ENCODE measurements at regions not wholly inside any gene's neighbourhood (a gene's known extent, or its start where the extent isn't known, plus 50 kb on each side); places are given as distances from the start of the nearest gene placed in this dataset.

DNA sequence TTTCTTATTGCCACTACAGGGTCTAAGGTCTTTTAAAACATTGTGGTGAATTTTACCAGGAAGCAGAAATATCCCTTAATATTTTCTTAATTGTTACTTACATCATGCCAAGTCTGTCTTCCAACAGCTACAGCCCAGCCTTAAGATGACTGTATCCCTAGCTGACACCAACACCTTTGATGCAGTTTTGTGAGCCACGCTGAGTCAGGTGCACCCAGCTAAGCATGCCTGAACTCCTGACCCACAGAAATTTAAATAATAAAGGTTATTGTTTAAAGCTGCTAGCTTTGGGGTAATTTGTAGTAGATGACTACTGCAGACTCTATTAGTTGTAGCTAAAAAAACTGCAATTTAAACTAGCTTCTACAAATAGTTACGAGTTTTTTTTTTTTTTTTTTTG is 1757.9 kb upstream of the LRRTM1 start:
- CTCF ChIA-PET: interaction anchor here (0.7 kb wide), 2 partner anchors 16 to 44 kb away, joined by 3 read pairs; no protein-coding TSS in a partner anchor
- DNase-seq: no peak
- ATAC-seq (ENCODE audit: poor library complexity): no peak
- POLR2A ChIA-PET: interaction anchor here (0.6 kb wide), 1 partner anchor 43 kb away, joined by 3 read pairs; no protein-coding TSS in a partner anchor
- intact Hi-C loops (cut with DNase I, micrococcal nuclease): no loop called here
- Mint-ChIP-seq H3K4me1 (ENCODE audit: low read depth) (no peaks in the 10 kb centered on the region), H3K36me3 (ENCODE audit: low read depth) (no peaks in the 10 kb centered on the region), H3K9me3 (peaks cover 8% of the 10 kb centered on the region), H3K27ac (no peak overlapping the region), H3K4me3 (no peak overlapping the region), H3K27me3 (no peaks in the 10 kb centered on the region)
- Histone ChIP-seq H3K27me3 (ENCODE audit: control insufficient read depth in 1 of 2, insufficient read depth in 2 of 2, low read length in 2 of 2) (no peaks in the 10 kb centered on the region), H3K36me3 (ENCODE audit: insufficient read depth, low read length) (no peaks in the 10 kb centered on the region), H3K9me3 (ENCODE audit: control insufficient read depth in 1 of 2, insufficient read depth in 1 of 2, low read length in 2 of 2) (no peaks in the 10 kb centered on the region), H3K4me3 (ENCODE audit: low read length) (no peak overlapping the region), H3K4me1 (ENCODE audit: insufficient read depth, low read length) (no peaks in the 10 kb centered on the region), H3K27ac (ENCODE audit: low read depth in 1 of 2, low read length in 2 of 2) (no peak overlapping the region)
- TF ChIP-seq, protein P1, sequence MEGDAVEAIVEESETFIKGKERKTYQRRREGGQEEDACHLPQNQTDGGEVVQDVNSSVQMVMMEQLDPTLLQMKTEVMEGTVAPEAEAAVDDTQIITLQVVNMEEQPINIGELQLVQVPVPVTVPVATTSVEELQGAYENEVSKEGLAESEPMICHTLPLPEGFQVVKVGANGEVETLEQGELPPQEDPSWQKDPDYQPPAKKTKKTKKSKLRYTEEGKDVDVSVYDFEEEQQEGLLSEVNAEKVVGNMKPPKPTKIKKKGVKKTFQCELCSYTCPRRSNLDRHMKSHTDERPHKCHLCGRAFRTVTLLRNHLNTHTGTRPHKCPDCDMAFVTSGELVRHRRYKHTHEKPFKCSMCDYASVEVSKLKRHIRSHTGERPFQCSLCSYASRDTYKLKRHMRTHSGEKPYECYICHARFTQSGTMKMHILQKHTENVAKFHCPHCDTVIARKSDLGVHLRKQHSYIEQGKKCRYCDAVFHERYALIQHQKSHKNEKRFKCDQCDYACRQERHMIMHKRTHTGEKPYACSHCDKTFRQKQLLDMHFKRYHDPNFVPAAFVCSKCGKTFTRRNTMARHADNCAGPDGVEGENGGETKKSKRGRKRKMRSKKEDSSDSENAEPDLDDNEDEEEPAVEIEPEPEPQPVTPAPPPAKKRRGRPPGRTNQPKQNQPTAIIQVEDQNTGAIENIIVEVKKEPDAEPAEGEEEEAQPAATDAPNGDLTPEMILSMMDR (IDR thresholded peaks at IDR 0.05): no peak

DNA sequence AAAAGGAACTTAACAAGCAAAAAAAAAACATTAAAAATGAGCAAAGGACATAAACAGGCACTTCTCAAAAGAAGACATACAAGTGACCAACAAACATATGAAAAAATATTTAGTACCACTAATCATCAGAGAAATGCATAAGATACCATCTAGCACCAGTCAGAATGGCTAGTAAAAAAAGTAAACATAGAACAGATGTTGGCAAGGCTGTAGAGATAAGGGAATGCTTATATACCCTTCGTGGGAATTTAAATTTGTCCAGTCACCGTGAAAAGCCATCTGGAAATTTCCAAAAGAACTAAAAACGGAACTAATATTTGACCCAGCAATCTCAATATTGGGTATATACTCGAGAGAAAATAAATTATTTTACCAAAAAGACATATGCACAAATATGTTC is 1751.3 kb upstream of the LRRTM1 start:
- H3K36me3 Mint-ChIP-seq (ENCODE audit: low read depth): no peaks in the 10 kb centered on the region
- intact Hi-C loops (cut with DNase I, micrococcal nuclease): no loop called here
- no peaks in the 10 kb centered on the region for H3K4me1 Mint-ChIP-seq (ENCODE audit: low read depth)
- H3K27me3 Mint-ChIP-seq: no peaks in the 10 kb centered on the region
- H3K4me3 Mint-ChIP-seq: no peak overlapping the region
- DNase-seq (no peak), ATAC-seq (ENCODE audit: poor library complexity) (no peak)
- Histone ChIP-seq H3K27me3 (ENCODE audit: control insufficient read depth in 1 of 2, insufficient read depth in 2 of 2, low read length in 2 of 2) (no peaks in the 10 kb centered on the region), H3K4me3 (ENCODE audit: low read length) (no peak overlapping the region), H3K36me3 (ENCODE audit: insufficient read depth, low read length) (no peaks in the 10 kb centered on the region), H3K27ac (ENCODE audit: low read depth in 1 of 2, low read length in 2 of 2) (no peak overlapping the region), H3K9me3 (ENCODE audit: control insufficient read depth in 1 of 2, insufficient read depth in 1 of 2, low read length in 2 of 2) (no peaks in the 10 kb centered on the region), H3K4me1 (ENCODE audit: insufficient read depth, low read length) (no peaks in the 10 kb centered on the region)
- peaks cover 11% of the 10 kb centered on the region for H3K9me3 Mint-ChIP-seq
- ChIA-PET POLR2A (no interaction called here), CTCF (no interaction called here)
- H3K27ac Mint-ChIP-seq: no peak overlapping the region
- TF ChIP-seq, protein P1 (IDR thresholded peaks at IDR 0.05): no peak

DNA sequence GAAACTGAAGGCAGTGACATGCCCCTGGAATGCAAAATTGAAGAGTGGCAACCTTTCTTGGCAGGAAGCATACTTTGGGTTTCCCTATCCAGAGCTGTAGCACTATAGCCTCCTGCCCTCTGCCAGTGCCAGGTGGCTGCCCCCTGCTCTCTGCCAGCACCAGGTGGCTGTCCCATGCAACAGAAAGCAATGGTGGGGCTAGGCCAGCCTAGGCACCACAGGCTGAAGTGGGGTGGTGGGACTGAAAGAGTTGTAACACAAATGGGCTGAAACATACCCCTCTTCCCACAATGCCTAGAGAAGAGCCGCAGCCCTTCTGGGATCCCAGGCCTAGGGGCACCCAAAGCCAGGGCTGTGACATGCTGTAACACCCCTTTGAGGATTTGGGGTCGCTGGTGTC is 1739.3 kb upstream of the LRRTM1 start:
- H3K36me3 ChIP-seq (ENCODE audit: insufficient read depth, low read length): no peaks in the 10 kb centered on the region
- no peaks in the 10 kb centered on the region for H3K27me3 Mint-ChIP-seq
- H3K4me3 Mint-ChIP-seq: no peak overlapping the region
- ChIA-PET CTCF (no interaction called here), POLR2A (no interaction called here)
- TF ChIP-seq, protein P1 (IDR thresholded peaks at IDR 0.05): no peak
- no peak for DNase-seq
- no peaks in the 10 kb centered on the region for H3K36me3 Mint-ChIP-seq (ENCODE audit: low read depth)
- H3K4me3 ChIP-seq (ENCODE audit: low read length): no peak overlapping the region
- H3K9me3 Mint-ChIP-seq: peaks cover 13% of the 10 kb centered on the region
- no peak overlapping the region for H3K27ac ChIP-seq (ENCODE audit: low read depth in 1 of 2, low read length in 2 of 2)
- H3K4me1 Mint-ChIP-seq (ENCODE audit: low read depth): no peaks in the 10 kb centered on the region
- H3K27me3 ChIP-seq (ENCODE audit: control insufficient read depth in 1 of 2, insufficient read depth in 2 of 2, low read length in 2 of 2): no peaks in the 10 kb centered on the region
- peaks cover 5 to 17% of the 10 kb centered on the region in 2 experiments for H3K9me3 ChIP-seq (ENCODE audit: control insufficient read depth in 1 of 2, insufficient read depth in 1 of 2, low read length in 2 of 2)
- H3K4me1 ChIP-seq (ENCODE audit: insufficient read depth, low read length): no peaks in the 10 kb centered on the region
- H3K27ac Mint-ChIP-seq: no peak overlapping the region
- intact Hi-C loops (cut with DNase I, micrococcal nuclease): no loop called here
- no peak for ATAC-seq (ENCODE audit: poor library complexity)
